ENCODE measurements at regions not wholly inside any gene's neighbourhood (a gene's known extent, or its start where the extent isn't known, plus 50 kb on each side); places are given as distances from the start of the nearest gene placed in this dataset.

DNA sequence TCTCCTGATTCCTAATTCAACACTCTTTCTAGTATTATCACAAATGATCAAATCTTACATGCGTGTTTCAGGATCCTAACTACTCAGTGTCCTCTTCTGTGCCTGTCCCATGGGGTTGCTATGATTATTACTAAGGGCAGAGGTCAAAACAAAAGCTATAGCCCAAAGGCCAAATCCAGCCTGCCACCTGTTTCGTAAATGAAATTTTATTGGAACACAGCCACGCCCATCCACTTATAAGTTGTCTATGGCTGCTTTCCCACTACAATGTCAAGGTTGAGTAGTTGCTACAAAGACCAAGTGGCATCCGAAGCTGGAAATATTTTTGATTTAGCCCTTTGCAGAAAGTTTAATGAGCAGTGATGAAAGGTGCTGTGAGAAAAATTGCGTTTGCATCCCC is 336.6 kb downstream of the TMEM114 start:
- TF ChIP-seq, protein P1, sequence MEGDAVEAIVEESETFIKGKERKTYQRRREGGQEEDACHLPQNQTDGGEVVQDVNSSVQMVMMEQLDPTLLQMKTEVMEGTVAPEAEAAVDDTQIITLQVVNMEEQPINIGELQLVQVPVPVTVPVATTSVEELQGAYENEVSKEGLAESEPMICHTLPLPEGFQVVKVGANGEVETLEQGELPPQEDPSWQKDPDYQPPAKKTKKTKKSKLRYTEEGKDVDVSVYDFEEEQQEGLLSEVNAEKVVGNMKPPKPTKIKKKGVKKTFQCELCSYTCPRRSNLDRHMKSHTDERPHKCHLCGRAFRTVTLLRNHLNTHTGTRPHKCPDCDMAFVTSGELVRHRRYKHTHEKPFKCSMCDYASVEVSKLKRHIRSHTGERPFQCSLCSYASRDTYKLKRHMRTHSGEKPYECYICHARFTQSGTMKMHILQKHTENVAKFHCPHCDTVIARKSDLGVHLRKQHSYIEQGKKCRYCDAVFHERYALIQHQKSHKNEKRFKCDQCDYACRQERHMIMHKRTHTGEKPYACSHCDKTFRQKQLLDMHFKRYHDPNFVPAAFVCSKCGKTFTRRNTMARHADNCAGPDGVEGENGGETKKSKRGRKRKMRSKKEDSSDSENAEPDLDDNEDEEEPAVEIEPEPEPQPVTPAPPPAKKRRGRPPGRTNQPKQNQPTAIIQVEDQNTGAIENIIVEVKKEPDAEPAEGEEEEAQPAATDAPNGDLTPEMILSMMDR (IDR thresholded peaks at IDR 0.05) = no peak
- TF ChIP-seq JUN (IDR thresholded peaks at IDR 0.05) = no peak
- TF ChIP-seq CHD2 (IDR thresholded peaks at IDR 0.05; ENCODE audit: low read length, partially characterized antibody) = no peak
- no peak for TF ChIP-seq MAZ (IDR thresholded peaks at IDR 0.05; ENCODE audit: borderline replicate concordance, low read depth, low read length)
- no peak for TF ChIP-seq POLR2A (IDR thresholded peaks at IDR 0.05; ENCODE audit: low read length)
- TF ChIP-seq, protein P2, sequence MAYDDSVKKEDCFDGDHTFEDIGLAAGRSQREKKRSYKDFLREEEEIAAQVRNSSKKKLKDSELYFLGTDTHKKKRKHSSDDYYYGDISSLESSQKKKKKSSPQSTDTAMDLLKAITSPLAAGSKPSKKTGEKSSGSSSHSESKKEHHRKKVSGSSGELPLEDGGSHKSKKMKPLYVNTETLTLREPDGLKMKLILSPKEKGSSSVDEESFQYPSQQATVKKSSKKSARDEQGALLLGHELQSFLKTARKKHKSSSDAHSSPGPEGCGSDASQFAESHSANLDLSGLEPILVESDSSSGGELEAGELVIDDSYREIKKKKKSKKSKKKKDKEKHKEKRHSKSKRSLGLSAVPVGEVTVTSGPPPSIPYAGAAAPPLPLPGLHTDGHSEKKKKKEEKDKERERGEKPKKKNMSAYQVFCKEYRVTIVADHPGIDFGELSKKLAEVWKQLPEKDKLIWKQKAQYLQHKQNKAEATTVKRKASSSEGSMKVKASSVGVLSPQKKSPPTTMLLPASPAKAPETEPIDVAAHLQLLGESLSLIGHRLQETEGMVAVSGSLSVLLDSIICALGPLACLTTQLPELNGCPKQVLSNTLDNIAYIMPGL (CRISPR knock-in tag; IDR thresholded peaks at IDR 0.05; ENCODE audit: borderline replicate concordance) = no peak
- TF ChIP-seq RFX5 (IDR thresholded peaks at IDR 0.05) = no peak

All from A549 (cell line).